GM19239 (cell line): ENCODE measurements at regions not wholly inside any gene's neighbourhood (a gene's known extent, or its start where the extent isn't known, plus 50 kb on each side); places are given as distances from the start of the nearest gene placed in this dataset.

Experiments used
- DNase-seq: peaks from one replicate; pipeline ENCODE4 v3.0.0; 2011; ENCODE audit warnings: low spot score; ENCODE audit not compliant: insufficient read length
- FAIRE-seq: peaks from 2 replicates; lab custom pipeline; 2011; peaks lifted over from hg19 to GRCh38; lab: Jason Lieb, UNC

- DNase-seq (no peak), FAIRE-seq (no peak)
Measured at GRCh38 chr1:218525451-218526197, 180.5 kb downstream of the TGFB2 start.

GRCh38 chr1:218526198-218526580 lies 181.1 kb downstream of the TGFB2 start:
- FAIRE-seq: no peak
- DNase-seq: no peak

GRCh38 chr1:218527737-218528136 lies 182.6 kb downstream of the TGFB2 start:
- FAIRE-seq (no peak), DNase-seq (no peak)

DNA sequence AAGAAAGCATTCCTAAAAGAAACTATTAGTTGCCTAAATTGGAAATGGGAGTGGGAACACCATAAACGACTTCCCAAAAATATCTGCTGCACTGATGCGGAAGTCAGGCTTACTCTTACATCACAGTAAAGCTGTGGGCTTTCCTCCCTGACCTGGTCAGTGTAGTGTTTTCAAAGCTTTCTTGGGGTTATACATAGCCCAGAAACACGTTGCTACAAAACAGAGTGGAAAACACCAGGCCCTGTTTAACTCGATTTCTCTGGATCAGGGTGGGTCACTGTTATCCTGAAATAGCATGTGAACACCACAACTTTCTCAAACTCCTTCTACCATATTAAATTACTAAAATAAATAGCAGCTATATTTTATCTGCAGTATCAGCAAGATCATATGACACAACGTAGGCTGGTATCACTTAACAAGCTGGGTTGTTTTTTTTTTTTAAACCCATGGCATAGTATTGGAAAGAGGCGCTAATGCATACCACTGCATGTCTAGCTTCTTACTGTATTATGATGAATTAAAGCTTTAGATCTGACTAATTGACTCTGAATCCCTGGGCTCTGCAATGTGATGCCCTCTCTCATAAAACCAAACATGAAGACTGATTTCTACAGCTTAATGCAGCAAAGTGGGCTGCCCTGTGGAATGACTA lies 184.6 kb downstream of the TGFB2 start:
- no peak for FAIRE-seq

GRCh38 chr1:218531936-218532335 lies 186.8 kb downstream of the TGFB2 start:
- FAIRE-seq (no peak), DNase-seq (no peak)

More for the DNA sequence above, 184.6 kb downstream of the TGFB2 start:
- no peak for DNase-seq

- FAIRE-seq (no peak), DNase-seq (no peak)
Measured at GRCh38 chr1:218536296-218536986, 191.3 kb downstream of the TGFB2 start.

DNA sequence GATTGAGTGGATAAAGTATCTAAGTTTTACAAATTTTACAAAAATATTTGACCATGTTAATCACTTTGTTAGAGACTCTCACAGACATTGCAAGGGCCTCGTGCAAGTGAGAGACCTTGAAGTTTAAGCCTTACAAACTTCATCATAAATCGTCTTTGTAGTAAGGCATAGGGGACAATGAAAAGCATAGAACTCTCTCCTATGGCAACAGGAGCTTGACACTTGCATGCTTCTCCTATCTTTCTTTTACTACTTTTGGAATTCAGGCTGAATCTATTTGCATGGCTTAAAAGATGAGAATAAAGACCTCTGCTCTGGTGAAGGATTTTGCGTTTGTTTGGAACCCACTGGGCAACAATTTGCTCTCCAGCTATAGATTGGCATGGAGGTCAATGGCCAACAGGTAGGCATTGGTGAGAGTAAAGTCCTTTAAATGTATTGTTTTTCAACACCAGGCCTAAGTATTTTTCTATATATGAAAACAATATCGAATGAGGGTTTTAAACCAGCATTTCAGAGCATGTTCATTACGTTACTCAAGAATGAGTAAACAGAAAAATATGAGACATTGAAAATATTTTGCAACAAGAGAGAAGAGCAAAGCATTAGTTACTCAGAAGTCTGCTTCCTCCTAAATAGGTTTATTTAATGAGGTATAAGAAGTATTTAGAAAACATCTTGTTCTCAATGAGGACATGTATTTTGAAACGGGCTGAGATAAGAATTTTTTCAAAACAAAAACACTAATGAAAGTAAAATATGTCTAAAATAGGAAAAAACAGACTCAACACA lies 192.2 kb downstream of the TGFB2 start:
- no peak for FAIRE-seq
- no peak for DNase-seq

- FAIRE-seq (no peak), DNase-seq (no peak)
Measured at GRCh38 chr1:218538341-218538740, 193.2 kb downstream of the TGFB2 start.

DNA sequence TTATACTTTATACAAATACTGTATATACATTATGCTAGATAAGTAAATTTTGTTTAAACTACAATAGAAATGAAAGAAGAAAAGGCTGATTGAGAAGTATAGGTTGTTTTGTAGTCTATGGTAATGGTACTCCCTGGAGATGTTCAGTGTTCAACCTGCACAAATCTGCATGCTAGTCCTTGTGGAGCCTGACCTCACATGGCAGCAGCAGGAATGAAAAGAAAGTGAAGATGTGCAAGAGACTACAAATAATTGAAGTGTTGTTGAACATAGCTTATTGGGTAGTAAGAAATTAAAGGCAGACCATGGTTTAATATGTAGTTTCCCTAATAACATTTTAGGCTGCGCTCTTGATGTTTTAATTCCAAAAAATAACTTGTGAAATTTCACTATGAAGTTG lies 201.2 kb downstream of the TGFB2 start:
- DNase-seq (no peak), FAIRE-seq (no peak)

DNA sequence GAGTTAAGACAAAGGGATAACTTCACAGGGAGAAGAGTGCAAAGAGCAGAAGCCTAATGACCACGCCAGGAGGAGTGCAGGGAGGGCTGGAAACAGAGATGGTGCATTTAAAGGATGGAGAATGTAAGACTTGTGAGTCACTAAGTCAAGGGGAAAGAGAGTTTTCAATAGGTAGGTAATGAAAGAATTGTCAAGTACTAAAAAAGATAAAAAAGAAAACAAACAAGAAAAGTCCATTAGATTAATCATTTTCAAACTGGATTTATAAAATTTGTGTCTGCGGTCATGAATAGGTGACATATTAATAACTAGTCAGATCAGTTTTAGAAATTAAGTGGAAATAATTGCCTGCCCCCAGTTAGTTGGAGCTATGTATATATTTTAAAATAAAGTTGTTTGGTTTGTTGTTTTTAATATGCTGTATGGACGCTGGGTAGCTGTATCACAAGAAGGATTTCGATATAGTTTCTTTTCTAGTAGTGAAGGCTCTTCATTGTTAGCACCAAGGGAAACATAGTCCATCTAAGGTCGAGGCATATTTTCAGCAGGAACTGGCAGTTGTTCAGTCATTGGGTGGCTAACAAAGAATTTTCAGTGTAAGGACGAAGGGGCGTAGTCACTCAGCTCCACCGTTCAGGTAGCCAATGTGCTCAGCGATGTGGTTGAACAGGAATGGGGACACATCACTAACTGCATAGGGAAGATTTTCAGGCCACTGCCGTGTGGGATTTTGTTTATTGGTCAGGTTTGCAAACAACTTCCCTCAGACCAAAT lies 203.0 kb downstream of the TGFB2 start:
- FAIRE-seq (no peak), DNase-seq (no peak)

DNA sequence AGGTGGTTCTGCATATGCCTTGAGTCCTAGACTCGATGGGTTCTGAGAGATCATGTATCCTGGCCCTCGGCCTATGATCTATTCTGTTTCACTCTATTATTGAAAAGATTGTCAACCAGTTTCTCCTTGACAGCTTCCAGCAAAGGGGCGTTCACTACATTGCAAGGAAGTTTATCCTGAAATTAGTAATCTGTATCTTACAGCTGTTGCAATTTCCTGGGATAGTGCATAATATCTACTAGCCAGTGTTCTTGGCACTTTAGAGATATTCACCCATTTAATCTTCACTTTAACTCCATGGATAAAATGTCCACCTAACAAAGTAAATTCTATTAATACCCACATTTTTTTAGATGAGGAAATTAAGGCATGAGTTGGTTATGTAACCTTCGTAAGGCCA lies 203.6 kb downstream of the TGFB2 start:
- FAIRE-seq (no peak), DNase-seq (no peak)

DNA sequence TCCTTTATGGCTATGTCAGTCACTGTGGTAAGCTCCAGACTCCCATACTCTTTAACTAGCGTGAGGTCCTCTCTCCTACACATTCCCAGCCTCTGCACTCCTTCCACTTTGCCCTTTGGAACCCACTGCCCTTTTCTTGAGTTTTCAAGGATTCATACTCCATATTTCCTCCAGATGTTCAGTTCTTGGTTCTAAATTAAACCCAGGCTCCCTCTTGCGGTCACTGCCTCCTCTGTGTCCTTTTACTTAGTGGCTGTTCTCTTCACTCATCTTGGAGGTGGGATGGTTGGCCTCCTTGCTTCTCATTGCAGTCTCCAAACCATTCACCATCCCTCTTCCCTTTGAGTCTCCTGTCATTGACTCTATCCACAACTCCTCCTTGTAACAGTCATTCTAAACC lies 208.1 kb downstream of the TGFB2 start:
- FAIRE-seq (no peak), DNase-seq (no peak)

- DNase-seq (no peak), FAIRE-seq (no peak)
Measured at GRCh38 chr1:218556016-218556415, 210.9 kb downstream of the TGFB2 start.

DNA sequence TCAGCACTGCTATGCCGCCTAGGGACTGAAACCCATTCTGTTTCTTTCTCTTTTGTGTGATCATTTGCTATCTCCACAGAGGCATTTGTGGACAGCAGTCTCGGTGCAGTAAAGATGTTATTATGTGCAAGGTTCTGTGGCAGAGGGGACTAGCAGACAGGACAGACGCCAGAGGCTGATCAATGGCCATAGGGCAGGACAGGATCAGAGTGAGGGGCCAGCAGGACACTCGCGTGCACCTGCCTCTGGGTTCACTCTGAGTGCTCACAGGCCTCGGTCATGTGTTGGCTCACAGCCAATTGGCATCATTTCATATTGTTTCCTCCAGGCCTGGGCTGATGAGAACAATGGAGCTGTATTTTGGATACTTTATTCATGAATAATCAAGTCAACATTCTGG lies 212.6 kb downstream of the TGFB2 start:
- no peak for FAIRE-seq
- DNase-seq: no peak

DNA sequence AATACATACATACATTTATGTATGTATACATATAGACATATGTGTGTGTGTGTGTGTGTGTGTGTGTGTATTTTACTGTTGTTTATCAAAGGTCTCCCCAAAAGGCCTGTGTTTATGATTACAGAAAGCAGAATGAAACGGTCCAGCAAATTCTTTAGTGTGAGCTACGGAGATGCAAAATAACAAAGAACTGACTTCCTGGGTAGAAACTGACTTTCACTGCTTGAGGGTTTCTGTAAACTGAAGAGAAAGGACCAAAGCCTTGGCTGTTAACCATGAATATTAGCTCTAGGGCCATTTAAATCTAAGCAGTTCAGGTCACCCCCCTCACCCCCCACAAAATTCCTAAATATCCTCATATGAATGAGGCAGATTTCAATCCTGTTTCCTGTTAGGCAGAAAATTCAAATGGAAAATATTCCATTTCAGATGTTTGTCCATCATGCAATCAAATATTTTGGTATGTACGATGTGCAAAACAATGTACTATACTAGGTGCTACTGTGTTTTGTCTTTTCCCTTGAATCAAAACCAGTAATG lies 213.2 kb downstream of the TGFB2 start:
- DNase-seq (no peak), FAIRE-seq (no peak)

- FAIRE-seq: no peak
- DNase-seq: no peak
Measured at GRCh38 chr1:218565377-218565776, 220.2 kb downstream of the TGFB2 start.

GRCh38 chr1:218568962-218569550 lies 223.9 kb downstream of the TGFB2 start:
- FAIRE-seq: no peak

GRCh38 chr1:218570456-218570855 lies 225.3 kb downstream of the TGFB2 start:
- no peak for FAIRE-seq
- no peak for DNase-seq

More at GRCh38 chr1:218568962-218569550, 223.9 kb downstream of the TGFB2 start:
- no peak for DNase-seq

DNA sequence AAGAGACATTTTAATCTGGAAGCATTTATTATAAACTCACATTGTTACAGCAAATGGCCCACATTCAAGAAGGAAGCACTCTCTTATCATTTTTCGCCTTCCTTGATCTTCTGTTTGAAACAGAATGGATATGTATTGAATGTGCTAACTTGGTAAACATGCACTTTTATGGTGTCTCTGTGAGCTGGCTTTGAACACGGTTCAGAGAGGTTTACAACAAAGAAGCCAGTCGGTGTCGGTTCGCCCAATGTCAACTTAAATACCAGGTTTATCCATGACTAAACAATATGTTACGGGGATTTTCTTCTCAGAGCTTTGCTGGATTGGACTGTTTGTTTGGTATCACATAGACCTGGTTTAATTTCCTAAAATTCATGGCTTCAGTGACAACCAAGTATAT lies 226.4 kb downstream of the TGFB2 start:
- DNase-seq: no peak
- no peak for FAIRE-seq
